ENCODE measurements at regions not wholly inside any gene's neighbourhood (a gene's known extent, or its start where the extent isn't known, plus 50 kb on each side); places are given as distances from the start of the nearest gene placed in this dataset.

DNA sequence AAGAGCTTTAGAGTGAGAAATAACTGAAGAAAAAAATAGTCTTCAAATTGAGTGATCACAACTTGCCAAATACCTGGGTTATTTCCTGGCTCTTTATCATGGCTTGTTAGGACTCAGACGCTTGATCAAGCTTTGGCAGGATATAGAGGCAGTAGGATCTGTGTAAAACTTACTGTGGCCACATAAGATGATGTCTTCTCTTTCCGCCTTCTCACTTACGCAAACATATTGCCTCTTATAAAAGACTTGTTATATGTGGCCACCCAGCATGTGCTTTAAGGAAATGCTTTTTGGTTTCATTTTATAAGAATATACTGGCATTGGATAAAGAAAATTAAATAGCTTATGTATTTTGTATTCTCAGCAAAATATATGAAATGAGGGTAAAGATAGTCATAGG, 101.8 kb upstream of the AKIRIN2 start:
- no peak for TF ChIP-seq POLR2AphosphoS5 (IDR thresholded peaks at IDR 0.05)
- TF ChIP-seq, protein P1, sequence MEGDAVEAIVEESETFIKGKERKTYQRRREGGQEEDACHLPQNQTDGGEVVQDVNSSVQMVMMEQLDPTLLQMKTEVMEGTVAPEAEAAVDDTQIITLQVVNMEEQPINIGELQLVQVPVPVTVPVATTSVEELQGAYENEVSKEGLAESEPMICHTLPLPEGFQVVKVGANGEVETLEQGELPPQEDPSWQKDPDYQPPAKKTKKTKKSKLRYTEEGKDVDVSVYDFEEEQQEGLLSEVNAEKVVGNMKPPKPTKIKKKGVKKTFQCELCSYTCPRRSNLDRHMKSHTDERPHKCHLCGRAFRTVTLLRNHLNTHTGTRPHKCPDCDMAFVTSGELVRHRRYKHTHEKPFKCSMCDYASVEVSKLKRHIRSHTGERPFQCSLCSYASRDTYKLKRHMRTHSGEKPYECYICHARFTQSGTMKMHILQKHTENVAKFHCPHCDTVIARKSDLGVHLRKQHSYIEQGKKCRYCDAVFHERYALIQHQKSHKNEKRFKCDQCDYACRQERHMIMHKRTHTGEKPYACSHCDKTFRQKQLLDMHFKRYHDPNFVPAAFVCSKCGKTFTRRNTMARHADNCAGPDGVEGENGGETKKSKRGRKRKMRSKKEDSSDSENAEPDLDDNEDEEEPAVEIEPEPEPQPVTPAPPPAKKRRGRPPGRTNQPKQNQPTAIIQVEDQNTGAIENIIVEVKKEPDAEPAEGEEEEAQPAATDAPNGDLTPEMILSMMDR (IDR thresholded peaks at IDR 0.05; ENCODE audit: poor library complexity, severe bottlenecking): no peak
- no peak for TF ChIP-seq RAD21 (conservative IDR thresholded peaks at IDR 0.05)
- TF ChIP-seq SMC3 (conservative IDR thresholded peaks at IDR 0.05; ENCODE audit: poor library complexity): no peak
- TF ChIP-seq EZH2 (IDR thresholded peaks at IDR 0.05; ENCODE audit: borderline replicate concordance, insufficient read depth, low read length, poor library complexity, severe bottlenecking): no peak
- no peak for TF ChIP-seq TAF1 (IDR thresholded peaks at IDR 0.05; ENCODE audit: low read depth)

All from neural cell (in vitro differentiated cells).